ENCODE measurements at regions not wholly inside any gene's neighbourhood (a gene's known extent, or its start where the extent isn't known, plus 50 kb on each side); places are given as distances from the start of the nearest gene placed in this dataset.

DNA sequence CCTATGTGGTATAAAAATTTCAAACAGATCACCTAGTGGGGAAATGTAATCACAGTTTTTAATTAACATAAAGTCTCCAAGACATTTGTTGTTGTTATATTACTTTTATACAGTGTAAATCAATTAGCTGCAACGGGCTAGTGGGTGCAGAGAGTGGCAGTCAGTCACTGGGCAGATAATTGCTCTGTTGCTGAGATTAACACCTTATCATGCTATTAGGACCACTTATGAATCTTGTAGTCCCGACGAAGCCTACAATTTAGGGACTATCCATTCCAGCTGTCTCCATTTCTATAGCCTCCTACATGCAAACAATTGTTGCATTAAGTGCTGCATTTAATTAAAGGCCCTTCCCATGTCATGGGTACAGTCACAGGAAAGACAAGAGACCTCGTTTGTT lies 158.9 kb upstream of the PROX1 start:
- 62 to 76% (median 67%) methylated on average over 4 of the region's 4 CpGs for WGBS, 3 donors
- TF ChIP-seq, protein P1, sequence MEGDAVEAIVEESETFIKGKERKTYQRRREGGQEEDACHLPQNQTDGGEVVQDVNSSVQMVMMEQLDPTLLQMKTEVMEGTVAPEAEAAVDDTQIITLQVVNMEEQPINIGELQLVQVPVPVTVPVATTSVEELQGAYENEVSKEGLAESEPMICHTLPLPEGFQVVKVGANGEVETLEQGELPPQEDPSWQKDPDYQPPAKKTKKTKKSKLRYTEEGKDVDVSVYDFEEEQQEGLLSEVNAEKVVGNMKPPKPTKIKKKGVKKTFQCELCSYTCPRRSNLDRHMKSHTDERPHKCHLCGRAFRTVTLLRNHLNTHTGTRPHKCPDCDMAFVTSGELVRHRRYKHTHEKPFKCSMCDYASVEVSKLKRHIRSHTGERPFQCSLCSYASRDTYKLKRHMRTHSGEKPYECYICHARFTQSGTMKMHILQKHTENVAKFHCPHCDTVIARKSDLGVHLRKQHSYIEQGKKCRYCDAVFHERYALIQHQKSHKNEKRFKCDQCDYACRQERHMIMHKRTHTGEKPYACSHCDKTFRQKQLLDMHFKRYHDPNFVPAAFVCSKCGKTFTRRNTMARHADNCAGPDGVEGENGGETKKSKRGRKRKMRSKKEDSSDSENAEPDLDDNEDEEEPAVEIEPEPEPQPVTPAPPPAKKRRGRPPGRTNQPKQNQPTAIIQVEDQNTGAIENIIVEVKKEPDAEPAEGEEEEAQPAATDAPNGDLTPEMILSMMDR (IDR thresholded peaks at IDR 0.05), result no peak
- Histone ChIP-seq H3K4me3 (no peak overlapping the region), H3K27me3 (ENCODE audit: insufficient read depth in 3 of 3, low read length in 2 of 3) (no peaks in the 10 kb centered on the region), H3K27ac (no peak overlapping the region), H3K4me1 (no peaks in the 10 kb centered on the region), H3K9me3 (no peaks in the 10 kb centered on the region), H3K36me3 (ENCODE audit: insufficient read depth in 1 of 2, low read depth in 1 of 2) (no peaks in the 10 kb centered on the region)
- DNase-seq (no peak), ATAC-seq (no peak)
- intact Hi-C loops (cut with DNase I), result no loop called here

DNA sequence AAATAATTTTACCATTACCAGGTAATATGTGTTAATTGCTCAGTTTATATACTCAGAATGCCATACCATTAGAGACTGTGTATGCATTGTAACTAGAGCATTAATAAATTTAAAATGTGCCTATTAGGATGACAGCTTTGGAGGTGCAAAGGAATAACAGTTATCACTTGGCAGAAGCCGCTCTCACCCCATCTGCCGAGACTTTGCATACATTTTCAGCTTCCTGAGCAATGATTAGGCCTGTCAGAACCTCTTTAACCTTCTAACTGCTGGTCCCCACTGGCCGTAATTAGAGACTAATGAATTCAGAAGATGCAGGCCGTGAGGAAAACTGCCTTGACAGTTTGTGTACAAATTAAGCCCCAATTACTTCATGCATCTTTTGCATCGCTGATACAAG lies 158.0 kb upstream of the PROX1 start:
- no peak for ATAC-seq
- Histone ChIP-seq H3K27ac (no peak overlapping the region), H3K4me1 (no peaks in the 10 kb centered on the region), H3K36me3 (ENCODE audit: insufficient read depth in 1 of 2, low read depth in 1 of 2) (no peaks in the 10 kb centered on the region), H3K27me3 (ENCODE audit: insufficient read depth in 3 of 3, low read length in 2 of 3) (no peaks in the 10 kb centered on the region), H3K4me3 (no peak overlapping the region), H3K9me3 (no peaks in the 10 kb centered on the region)
- TF ChIP-seq, protein P1 (IDR thresholded peaks at IDR 0.05), result no peak
- intact Hi-C loops (cut with DNase I), result no loop called here
- 77 to 80% (median 80%) methylated on average over 5 of the region's 5 CpGs for WGBS, 3 donors
- DNase-seq, result no peak

DNA sequence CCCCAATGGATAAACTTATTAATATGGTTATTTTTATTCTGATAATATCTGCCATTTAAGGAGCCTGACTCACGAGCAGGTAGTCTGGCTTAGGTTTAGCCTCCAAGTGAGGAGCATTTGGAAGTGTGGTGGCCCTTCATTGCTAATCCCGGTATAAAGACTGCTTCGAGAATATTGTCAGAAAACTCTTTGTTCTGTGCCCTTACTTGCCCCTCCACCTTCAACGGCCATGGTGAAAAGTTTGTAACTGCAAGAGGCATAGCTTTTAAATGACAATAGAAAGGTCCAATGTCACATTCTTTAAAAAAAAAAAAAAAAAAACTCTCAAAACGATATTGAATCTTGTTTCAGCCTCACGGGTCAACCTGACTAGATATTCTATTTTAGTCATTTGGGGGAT lies 157.4 kb upstream of the PROX1 start:
- WGBS, 3 donors, result 80 to 84% (median 83%) methylated on average over 6 of the region's 6 CpGs
- ATAC-seq (no peak), DNase-seq (no peak)
- Histone ChIP-seq H3K27ac (no peak overlapping the region), H3K36me3 (ENCODE audit: insufficient read depth in 1 of 2, low read depth in 1 of 2) (no peaks in the 10 kb centered on the region), H3K4me1 (no peaks in the 10 kb centered on the region), H3K27me3 (ENCODE audit: insufficient read depth in 3 of 3, low read length in 2 of 3) (no peaks in the 10 kb centered on the region), H3K9me3 (no peaks in the 10 kb centered on the region), H3K4me3 (no peak overlapping the region)
- TF ChIP-seq, protein P1 (IDR thresholded peaks at IDR 0.05), result no peak
- intact Hi-C loops (cut with DNase I), result no loop called here

DNA sequence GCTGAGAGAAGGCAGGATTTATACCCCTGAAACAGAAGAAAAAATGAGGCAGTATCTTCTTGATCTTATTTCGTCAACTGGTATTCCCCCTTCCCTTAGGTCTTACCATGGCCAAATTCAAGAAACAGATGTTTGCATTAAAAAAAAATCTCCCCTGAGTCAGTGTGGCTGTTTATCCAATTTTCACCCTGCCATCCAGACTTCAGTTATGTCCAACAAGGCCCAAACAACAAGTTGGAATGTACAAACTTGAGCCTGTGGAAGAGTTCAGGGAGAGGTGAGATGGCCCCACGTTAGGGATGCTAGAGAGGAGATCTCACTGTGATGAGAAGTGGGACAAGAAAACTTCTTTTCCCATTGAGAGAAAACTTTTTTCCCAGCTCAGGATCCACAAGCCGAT lies 147.2 kb upstream of the PROX1 start:
- Histone ChIP-seq H3K36me3 (ENCODE audit: insufficient read depth in 1 of 2, low read depth in 1 of 2) (peaks cover 0 to 2% of the 10 kb centered on the region in 2 donors), H3K27ac (no peak overlapping the region), H3K4me1 (no peaks in the 10 kb centered on the region), H3K27me3 (ENCODE audit: insufficient read depth in 3 of 3, low read length in 2 of 3) (no peaks in the 10 kb centered on the region), H3K4me3 (no peak overlapping the region), H3K9me3 (no peaks in the 10 kb centered on the region)
- TF ChIP-seq, protein P1 (IDR thresholded peaks at IDR 0.05), result no peak
- no peak for DNase-seq
- 37 to 50% (median 44%) methylated on average over 3 of the region's 3 CpGs for WGBS, 3 donors
- no peak for ATAC-seq
- intact Hi-C loops (cut with DNase I), result no loop called here

DNA sequence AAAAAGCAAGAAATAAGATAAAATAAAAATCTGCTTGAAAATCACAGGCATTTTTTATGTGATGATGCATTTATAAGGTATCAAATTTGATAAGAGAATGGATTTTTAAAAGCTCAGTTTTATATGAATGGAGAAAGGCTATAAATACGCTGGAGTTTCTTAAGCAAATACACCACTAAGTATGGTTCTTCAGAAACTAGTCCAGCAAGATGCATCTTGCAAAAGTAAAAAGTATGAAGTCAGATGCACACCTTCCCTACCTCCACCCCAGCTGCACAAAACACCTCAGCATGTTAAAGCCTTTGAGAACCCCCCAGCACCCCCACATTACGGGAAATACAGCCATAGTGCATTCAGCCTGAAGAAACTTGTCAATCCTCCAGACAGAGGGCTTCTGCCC lies 143.1 kb upstream of the PROX1 start:
- Histone ChIP-seq H3K36me3 (ENCODE audit: insufficient read depth in 1 of 2, low read depth in 1 of 2) (peaks cover 0 to 2% of the 10 kb centered on the region in 2 donors), H3K27me3 (ENCODE audit: insufficient read depth in 3 of 3, low read length in 2 of 3) (no peaks in the 10 kb centered on the region), H3K4me3 (no peak overlapping the region), H3K9me3 (no peaks in the 10 kb centered on the region), H3K4me1 (no peaks in the 10 kb centered on the region), H3K27ac (no peak overlapping the region)
- WGBS, 3 donors, result 92 to 95% (median 94%) methylated on average over 2 of the region's 2 CpGs
- TF ChIP-seq, protein P1 (IDR thresholded peaks at IDR 0.05), result no peak
- intact Hi-C loops (cut with DNase I), result no loop called here
- DNase-seq, result no peak
- ATAC-seq, result no peak

Data from psoas muscle (tissue), 7 donors.